Endothelial cell (in vitro differentiated cells): ENCODE measurements at regions not wholly inside any gene's neighbourhood (a gene's known extent, or its start where the extent isn't known, plus 50 kb on each side); places are given as distances from the start of the nearest gene placed in this dataset.

Source experiments
- DNase-seq: peaks from one replicate; pipeline ENCODE4 v3.0.0; 2021; ENCODE audit warnings: low spot score
- H3K27ac Mint-ChIP-seq: one replicate; pipeline ENCODE4 v1.8.0; 2021; ENCODE audit warnings: mixed read lengths, inconsistent platforms; ENCODE audit not compliant: unreplicated experiment
- H3K27me3 Mint-ChIP-seq: one replicate; pipeline ENCODE4 v1.8.0; 2021; ENCODE audit warnings: mild to moderate bottlenecking, moderate library complexity, mixed read lengths, inconsistent platforms; ENCODE audit not compliant: unreplicated experiment
- H3K36me3 Mint-ChIP-seq: one replicate; pipeline ENCODE4 v1.8.0; 2021; ENCODE audit warnings: mild to moderate bottlenecking, low read depth, mixed read lengths, inconsistent platforms; ENCODE audit not compliant: unreplicated experiment
- H3K4me1 Mint-ChIP-seq: one replicate; pipeline ENCODE4 v1.8.0; 2021; ENCODE audit warnings: mild to moderate bottlenecking, mixed read lengths, inconsistent platforms; ENCODE audit not compliant: unreplicated experiment
- H3K4me3 Mint-ChIP-seq: one replicate; pipeline ENCODE4 v1.8.0; 2021; ENCODE audit warnings: mild to moderate bottlenecking, mixed read lengths, inconsistent platforms; ENCODE audit not compliant: unreplicated experiment
- H3K9me3 Mint-ChIP-seq: one replicate; pipeline ENCODE4 v1.8.0; 2021; ENCODE audit warnings: mixed read lengths, inconsistent platforms; ENCODE audit not compliant: unreplicated experiment
- CTCF ChIP-seq: fragments of 200-600 bp; sonication (generic); IDR thresholded peaks from one replicate; pipeline ENCODE4 v1.5.0; 2021; ENCODE audit warnings: antibody characterized with exemption; ENCODE audit not compliant: unreplicated experiment

DNA sequence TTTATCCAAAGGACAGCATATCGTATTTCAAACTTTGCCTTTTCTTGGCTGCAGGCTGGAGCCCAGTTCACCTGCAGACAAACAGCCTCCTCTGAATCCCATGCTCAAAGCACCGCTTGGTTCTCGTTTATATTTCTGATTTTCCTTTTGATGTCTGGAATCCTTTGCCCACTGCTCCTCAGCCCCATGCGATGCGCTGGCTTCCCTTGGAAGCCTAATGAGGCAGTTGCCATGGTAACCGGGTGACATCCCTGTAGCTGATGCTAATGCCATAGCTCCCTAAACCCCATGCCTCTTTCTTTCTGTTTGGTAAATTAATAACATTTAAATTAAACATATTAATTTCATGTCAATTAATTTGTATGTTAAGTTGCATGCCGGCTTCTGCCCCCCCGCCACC lies 327.1 kb downstream of the PRDM2 start:
- no peak for DNase-seq
- no peak overlapping the region for H3K27ac Mint-ChIP-seq
- no peaks in the 10 kb centered on the region for H3K4me1 Mint-ChIP-seq
- H3K9me3 Mint-ChIP-seq = no peaks in the 10 kb centered on the region
- H3K4me3 Mint-ChIP-seq = no peak overlapping the region
- H3K36me3 Mint-ChIP-seq = no peaks in the 10 kb centered on the region
- no peaks in the 10 kb centered on the region for H3K27me3 Mint-ChIP-seq
- TF ChIP-seq CTCF = no peak

DNA sequence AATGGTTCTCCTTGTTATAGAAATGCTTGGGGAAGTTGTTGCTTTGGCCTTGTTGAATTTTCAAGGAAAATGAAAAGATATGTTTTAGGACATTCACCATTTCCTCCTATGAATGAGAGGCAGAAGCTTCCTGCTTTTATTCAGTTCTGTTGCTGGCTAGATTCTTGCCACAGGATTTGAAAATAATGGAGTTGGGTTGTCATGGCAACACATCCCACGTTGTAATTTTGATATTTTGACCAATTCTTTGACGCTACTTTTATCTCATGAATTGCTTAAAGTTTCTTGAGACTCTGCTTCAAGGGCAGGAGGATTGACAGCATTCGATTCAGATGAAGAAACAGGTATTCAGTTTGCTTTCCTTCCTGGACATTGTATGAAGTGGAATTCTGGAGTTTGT lies 331.5 kb downstream of the PRDM2 start:
- Mint-ChIP-seq H3K9me3 (no peaks in the 10 kb centered on the region), H3K36me3 (peaks cover 4% of the 10 kb centered on the region)

DNA sequence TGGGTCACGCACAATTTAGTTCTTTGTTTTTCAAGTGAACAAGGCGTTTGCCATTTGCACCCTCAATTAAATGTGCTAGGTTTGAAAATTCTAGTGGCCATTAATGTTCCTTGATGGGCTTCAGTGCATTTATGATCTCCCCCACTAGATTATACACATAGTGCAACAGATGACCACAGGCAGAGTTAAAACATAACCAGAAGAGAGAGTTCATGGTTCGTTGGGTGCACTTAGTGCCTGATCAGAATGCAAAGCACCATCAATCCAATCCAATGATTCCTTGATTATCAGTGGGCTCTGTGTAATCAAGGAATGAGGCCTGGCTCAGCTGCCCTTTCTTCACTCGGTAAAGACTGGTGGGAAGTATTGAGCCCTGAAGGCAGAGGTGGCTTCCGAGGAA lies 334.5 kb downstream of the PRDM2 start:
- Mint-ChIP-seq H3K27me3 (no peaks in the 10 kb centered on the region), H3K4me1 (no peaks in the 10 kb centered on the region), H3K27ac (no peak overlapping the region), H3K4me3 (no peak overlapping the region), H3K9me3 (no peaks in the 10 kb centered on the region), H3K36me3 (peaks cover 4% of the 10 kb centered on the region)
- no peak for DNase-seq
- no peak for TF ChIP-seq CTCF

More for the DNA sequence above, 331.5 kb downstream of the PRDM2 start:
- no peak for TF ChIP-seq CTCF
- no peak for DNase-seq
- no peaks in the 10 kb centered on the region for H3K4me1 Mint-ChIP-seq
- no peak overlapping the region for H3K27ac Mint-ChIP-seq
- H3K4me3 Mint-ChIP-seq = no peak overlapping the region
- no peaks in the 10 kb centered on the region for H3K27me3 Mint-ChIP-seq

- Mint-ChIP-seq H3K4me1 (no peaks in the 10 kb centered on the region), H3K27me3 (no peaks in the 10 kb centered on the region), H3K36me3 (peaks cover 4% of the 10 kb centered on the region), H3K27ac (no peak overlapping the region), H3K9me3 (no peaks in the 10 kb centered on the region), H3K4me3 (no peak overlapping the region)
- TF ChIP-seq CTCF = no peak
- DNase-seq = no peak
Measured at GRCh38 chr1:14037101-14037847, 337.3 kb downstream of the PRDM2 start.

DNA sequence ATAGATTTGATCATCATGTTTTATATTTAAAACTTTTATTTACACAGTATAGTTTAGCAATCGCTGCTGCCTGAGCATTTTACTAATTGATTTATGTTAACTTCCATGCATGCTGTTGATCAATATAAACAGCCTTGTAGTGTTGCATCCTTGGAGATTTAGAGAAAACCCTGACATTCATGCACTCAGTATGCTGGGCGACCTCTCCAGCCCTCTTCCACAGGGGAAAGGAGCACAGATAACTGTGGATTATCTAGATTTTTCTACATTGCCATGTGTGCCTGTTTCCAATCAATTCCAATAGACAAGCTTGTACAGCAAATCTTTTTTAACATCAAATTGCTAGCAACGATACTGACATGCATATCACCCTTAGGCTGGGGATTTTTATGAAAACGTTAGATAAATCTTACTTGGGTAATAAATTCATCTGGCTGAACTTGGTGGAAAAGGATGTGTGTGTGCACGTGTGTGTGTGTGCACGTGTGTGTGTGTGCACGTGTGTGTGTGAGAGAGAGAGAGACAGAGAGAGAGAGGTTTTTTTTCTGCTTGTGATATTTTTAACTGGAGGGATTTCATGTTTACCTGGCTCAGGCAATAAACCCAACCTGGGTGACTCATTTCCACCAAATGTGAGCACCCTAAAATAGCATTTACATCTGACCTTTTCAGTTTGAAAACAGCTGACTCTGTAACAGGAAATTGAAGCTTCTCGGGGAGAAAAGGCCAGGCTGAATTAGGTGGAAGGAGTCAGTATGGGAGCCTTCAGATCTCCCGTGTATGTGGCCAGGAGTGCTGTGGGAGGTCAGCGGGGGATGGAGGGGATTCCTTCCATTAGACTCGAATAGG lies 339.8 kb downstream of the PRDM2 start:
- no peaks in the 10 kb centered on the region for H3K36me3 Mint-ChIP-seq
- H3K27ac Mint-ChIP-seq = no peak overlapping the region
- DNase-seq = no peak
- TF ChIP-seq CTCF = no peak
- H3K9me3 Mint-ChIP-seq = no peaks in the 10 kb centered on the region
- no peaks in the 10 kb centered on the region for H3K4me1 Mint-ChIP-seq
- H3K27me3 Mint-ChIP-seq = no peaks in the 10 kb centered on the region
- no peak overlapping the region for H3K4me3 Mint-ChIP-seq
